Keratinocyte (primary cell): ENCODE measurements at regions not wholly inside any gene's neighbourhood (a gene's known extent, or its start where the extent isn't known, plus 50 kb on each side); places are given as distances from the start of the nearest gene placed in this dataset.

Experiments
- DNase-seq: peaks from one replicate; pipeline ENCODE4 v3.0.0-alpha.2; 2011; ENCODE audit warnings: low read depth, missing footprints, low spot score
- FAIRE-seq: peaks from 2 replicates; lab custom pipeline; 2011; peaks lifted over from hg19 to GRCh38; lab: Jason Lieb, UNC
- H2AFZ ChIP-seq: 2 replicates; pipeline ENCODE4 v1.6.0; 2012; ENCODE audit warnings: low read length, control low read depth, inconsistent platforms; ENCODE audit not compliant: control insufficient read depth
- H3K27ac ChIP-seq: 2 replicates; pipeline ENCODE4 v1.5.1; 2011; ENCODE audit warnings: low read length; ENCODE audit not compliant: control insufficient read depth, insufficient read depth
- H3K27me3 ChIP-seq: 3 replicates; pipeline ENCODE4 v1.6.0; 2011; ENCODE audit warnings: low read length; ENCODE audit not compliant: control insufficient read depth, insufficient read depth; ENCODE audit errors: extremely low read depth
- H3K36me3 ChIP-seq, 2 experiments: 2 replicates in 1 of 2; 3 replicates in 1 of 2; pipeline ENCODE4 v1.5.1; 2011; ENCODE audit warnings: low read length in 2 of 2, mild to moderate bottlenecking in 1 of 2; ENCODE audit not compliant: control insufficient read depth in 2 of 2, insufficient read depth in 2 of 2; ENCODE audit errors: extremely low read depth in 1 of 2
- H3K4me1 ChIP-seq: 3 replicates; pipeline ENCODE4 v1.5.1; 2011; ENCODE audit warnings: low read length; ENCODE audit not compliant: control insufficient read depth, insufficient read depth; ENCODE audit errors: extremely low read depth
- H3K4me2 ChIP-seq: 3 replicates; pipeline ENCODE4 v1.6.0; 2011; ENCODE audit warnings: low read depth, low read length; ENCODE audit not compliant: control insufficient read depth, insufficient read depth; ENCODE audit errors: extremely low read depth
- H3K4me3 ChIP-seq, 3 experiments: fragments of 200-600 bp in 1 of 3; sonication (generic) in 1 of 3; 2 replicates in 2 of 3; 3 replicates in 1 of 3; pipeline ENCODE4 v1.5.1; 2011 to 2016; ENCODE audit warnings: low read length in 3 of 3, mild to moderate bottlenecking in 3 of 3, control low read depth in 2 of 3, inconsistent platforms in 1 of 3, low read depth in 1 of 3, mixed read lengths in 1 of 3, mixed run types in 1 of 3, moderate library complexity in 1 of 3; ENCODE audit not compliant: control insufficient read depth in 2 of 3, insufficient read depth in 2 of 3; ENCODE audit errors: extremely low read depth in 1 of 3
- H3K79me2 ChIP-seq: 2 replicates; pipeline ENCODE4 v1.6.0; 2012; ENCODE audit warnings: low read length; ENCODE audit not compliant: control insufficient read depth, insufficient read depth
- H3K9ac ChIP-seq: 3 replicates; pipeline ENCODE4 v1.6.0; 2011; ENCODE audit warnings: low read length; ENCODE audit not compliant: control insufficient read depth, insufficient read depth; ENCODE audit errors: extremely low read depth
- H3K9me1 ChIP-seq: 3 replicates; pipeline ENCODE4 v1.6.0; 2011; ENCODE audit warnings: low read length; ENCODE audit not compliant: control insufficient read depth, insufficient read depth; ENCODE audit errors: extremely low read depth
- H3K9me3 ChIP-seq: 2 replicates; pipeline ENCODE4 v1.5.1; 2012; ENCODE audit warnings: low read depth, low read length; ENCODE audit not compliant: control insufficient read depth
- H4K20me1 ChIP-seq: 3 replicates; pipeline ENCODE4 v1.6.0; 2011; ENCODE audit warnings: low read length; ENCODE audit not compliant: control insufficient read depth, insufficient read depth; ENCODE audit errors: extremely low read depth
- EZH2 ChIP-seq: IDR thresholded peaks from one replicate; pipeline ENCODE4 v1.6.1; 2012; ENCODE audit warnings: inconsistent platforms, mild to moderate bottlenecking, low read length, moderate library complexity
- dilution Hi-C: fragments of 300-500 bp; cut with MboI; formaldehyde crosslinking; loops from one replicate; pipeline ENCODE4 v1.7.0; 2020; ENCODE audit warnings: low sequenced_read_pairs; ENCODE audit not compliant: extremely low pct_ligation_motif_present
- TF ChIP-seq, protein P1 (sequence below), 3 experiments: IDR thresholded peaks in 1 of 3; conservative IDR thresholded peaks in 1 of 3; optimal IDR thresholded peaks in 1 of 3; 2 replicates in 2 of 3; 3 replicates in 1 of 3; pipeline versions ENCODE3 to v1.5.1; 2011; ENCODE audit warnings: low read length in 3 of 3, mild to moderate bottlenecking in 3 of 3, moderate library complexity in 2 of 3, control low read depth in 1 of 3, inconsistent platforms in 1 of 3; ENCODE audit not compliant: insufficient read depth in 2 of 3; ENCODE audit errors: extremely low read depth in 1 of 3

DNA sequence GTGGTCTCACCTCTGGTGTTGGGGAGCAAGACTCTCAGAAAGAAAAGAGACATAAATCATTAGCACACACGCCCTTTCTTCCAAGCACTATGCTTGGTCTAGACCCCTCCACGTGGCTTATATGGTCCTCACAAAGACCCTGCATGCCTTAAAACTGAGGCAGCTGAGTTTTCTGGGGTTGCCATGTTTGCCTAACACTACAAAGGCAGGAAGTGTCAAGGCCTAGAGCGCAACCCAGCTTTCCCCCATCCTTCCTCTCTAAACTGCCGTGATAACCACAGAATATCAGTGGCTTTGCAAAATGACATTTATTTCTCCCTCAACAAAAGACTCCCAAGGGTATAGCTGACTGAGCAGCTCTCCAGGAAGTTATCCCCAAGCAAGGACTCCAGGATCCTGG lies 146.5 kb upstream of the TOP1 start:
- H3K4me3 ChIP-seq = no peak overlapping the region
- dilution Hi-C loops = no loop called here
- FAIRE-seq (no peak), DNase-seq (no peak)
- peaks cover 4% of the 10 kb centered on the region for H3K27me3 ChIP-seq
- H3K36me3 ChIP-seq = no peaks in the 10 kb centered on the region
- TF ChIP-seq EZH2 = no peak
- TF ChIP-seq, protein P1, sequence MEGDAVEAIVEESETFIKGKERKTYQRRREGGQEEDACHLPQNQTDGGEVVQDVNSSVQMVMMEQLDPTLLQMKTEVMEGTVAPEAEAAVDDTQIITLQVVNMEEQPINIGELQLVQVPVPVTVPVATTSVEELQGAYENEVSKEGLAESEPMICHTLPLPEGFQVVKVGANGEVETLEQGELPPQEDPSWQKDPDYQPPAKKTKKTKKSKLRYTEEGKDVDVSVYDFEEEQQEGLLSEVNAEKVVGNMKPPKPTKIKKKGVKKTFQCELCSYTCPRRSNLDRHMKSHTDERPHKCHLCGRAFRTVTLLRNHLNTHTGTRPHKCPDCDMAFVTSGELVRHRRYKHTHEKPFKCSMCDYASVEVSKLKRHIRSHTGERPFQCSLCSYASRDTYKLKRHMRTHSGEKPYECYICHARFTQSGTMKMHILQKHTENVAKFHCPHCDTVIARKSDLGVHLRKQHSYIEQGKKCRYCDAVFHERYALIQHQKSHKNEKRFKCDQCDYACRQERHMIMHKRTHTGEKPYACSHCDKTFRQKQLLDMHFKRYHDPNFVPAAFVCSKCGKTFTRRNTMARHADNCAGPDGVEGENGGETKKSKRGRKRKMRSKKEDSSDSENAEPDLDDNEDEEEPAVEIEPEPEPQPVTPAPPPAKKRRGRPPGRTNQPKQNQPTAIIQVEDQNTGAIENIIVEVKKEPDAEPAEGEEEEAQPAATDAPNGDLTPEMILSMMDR (optimal IDR thresholded peaks at IDR 0.05 in 1 of 3, IDR thresholded peaks at IDR 0.05 in 1 of 3, conservative IDR thresholded peaks at IDR 0.05 in 1 of 3; ENCODE audit: extremely low read depth in 1 of 3, insufficient read depth in 2 of 3, low read length in 3 of 3) = no peak
- H3K9me3 ChIP-seq = no peaks in the 10 kb centered on the region
- H3K9me1 ChIP-seq = no peaks in the 10 kb centered on the region
- no peaks in the 10 kb centered on the region for H3K79me2 ChIP-seq
- H3K27ac ChIP-seq = no peak overlapping the region
- no peak overlapping the region for H3K9ac ChIP-seq
- H4K20me1 ChIP-seq = no peaks in the 10 kb centered on the region
- no peak overlapping the region for H2AFZ ChIP-seq
- no peak overlapping the region for H3K4me2 ChIP-seq
- H3K4me1 ChIP-seq = no peaks in the 10 kb centered on the region

DNA sequence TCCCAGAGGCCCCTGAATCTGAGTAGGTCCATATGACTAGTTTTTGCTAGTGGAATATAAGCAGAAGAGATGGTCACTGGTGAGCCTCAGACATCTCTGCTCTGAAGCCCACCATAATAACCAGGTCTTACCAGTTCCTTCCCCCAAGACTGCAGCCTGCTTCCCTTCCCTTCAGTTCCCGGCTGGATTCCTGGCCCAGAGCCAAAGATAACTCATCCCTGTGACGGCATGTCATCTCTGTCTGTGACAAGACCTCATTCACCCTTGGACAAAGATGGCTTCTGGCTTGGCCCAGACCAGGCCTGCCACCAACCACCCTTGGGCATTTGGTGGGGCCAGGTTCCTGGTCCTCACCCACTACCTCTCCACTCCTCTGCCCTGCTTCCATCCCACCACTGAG lies 145.5 kb upstream of the TOP1 start:
- no peak overlapping the region for H3K4me3 ChIP-seq
- dilution Hi-C loops = no loop called here
- H3K9ac ChIP-seq = no peak overlapping the region
- no peak overlapping the region for H3K27ac ChIP-seq
- H4K20me1 ChIP-seq = no peaks in the 10 kb centered on the region
- no peak overlapping the region for H3K4me2 ChIP-seq
- H2AFZ ChIP-seq = no peak overlapping the region
- TF ChIP-seq, protein P1 (optimal IDR thresholded peaks at IDR 0.05 in 1 of 3, IDR thresholded peaks at IDR 0.05 in 1 of 3, conservative IDR thresholded peaks at IDR 0.05 in 1 of 3; ENCODE audit: extremely low read depth in 1 of 3, insufficient read depth in 2 of 3, low read length in 3 of 3) = no peak
- no peak for TF ChIP-seq EZH2
- H3K79me2 ChIP-seq = no peaks in the 10 kb centered on the region
- no peaks in the 10 kb centered on the region for H3K4me1 ChIP-seq
- H3K36me3 ChIP-seq = no peaks in the 10 kb centered on the region
- no peaks in the 10 kb centered on the region for H3K9me3 ChIP-seq
- no peak for FAIRE-seq
- no peaks in the 10 kb centered on the region for H3K9me1 ChIP-seq
- peaks cover 4% of the 10 kb centered on the region for H3K27me3 ChIP-seq
- DNase-seq = no peak
